A549 (cell line): ENCODE measurements at regions not wholly inside any gene's neighbourhood (a gene's known extent, or its start where the extent isn't known, plus 50 kb on each side); places are given as distances from the start of the nearest gene placed in this dataset.

ENCODE experiments used
- ATAC-seq, 2 experiments: fragments of 200-7000 bp in 1 of 2; fragments of >200 bp in 1 of 2; cut with Nextera tagmentation in 1 of 2; cut with Tn5 transposase in 1 of 2; 3 replicates each; pipeline versions ENCODE4 v1.8.0 to v1.9.1; 2018 to 2020; ENCODE audit warnings: mild to moderate bottlenecking in 1 of 2, moderate library complexity in 1 of 2
- CTCF ChIA-PET: fragments of 300-600 bp; sonication (Branson Sonifier 250); formaldehyde crosslinking; extraction: SDS; loops from one replicate; lab custom pipeline; 2021; ENCODE audit warnings: antibody characterized with exemption, inconsistent platforms; lab: Yijun Ruan, JAX
- POLR2A ChIA-PET: fragments of 350-600 bp; formaldehyde crosslinking; extraction: SDS; loops from one replicate; lab custom pipeline; 2021; ENCODE audit warnings: antibody characterized with exemption, inconsistent platforms; lab: Yijun Ruan, JAX
- DNase-seq, 2 experiments: peaks; one replicate each; pipeline versions ENCODE4 v3.0.0 to v3.0.0-alpha.2; 2011 to 2016; ENCODE audit warnings: low read depth in 1 of 2, low spot score in 1 of 2
- FAIRE-seq: peaks from 2 replicates; lab custom pipeline; 2011; peaks lifted over from hg19 to GRCh38; lab: Jason Lieb, UNC
- H3K27ac ChIP-seq, 2 experiments: fragments of >200 bp; sonication (Bioruptor Twin); formaldehyde crosslinking; 3 replicates each; pipeline ENCODE4 v1.5.1; 2016 to 2017
- H3K4me1 ChIP-seq: fragments of >200 bp; sonication (Bioruptor Twin); formaldehyde crosslinking; 3 replicates; pipeline ENCODE4 v1.6.1; 2016
- H3K4me2 ChIP-seq: fragments of >200 bp; sonication (Bioruptor Twin); formaldehyde crosslinking; 3 replicates; pipeline ENCODE4 v1.6.1; 2016
- H3K4me3 ChIP-seq: fragments of >200 bp; sonication (Bioruptor Twin); formaldehyde crosslinking; 3 replicates; pipeline ENCODE4 v1.5.1; 2016
- H3K9me3 ChIP-seq: fragments of >200 bp; sonication (Bioruptor Twin); formaldehyde crosslinking; 3 replicates; pipeline ENCODE4 v1.6.1; 2016
- BHLHE40 ChIP-seq: IDR thresholded peaks from 2 replicates; pipeline ENCODE4 v1.6.1; 2012; ENCODE audit warnings: low read depth, low read length, inconsistent platforms
- CBX8 ChIP-seq: fragments of 200-600 bp; sonication (generic); IDR thresholded peaks from 2 replicates; pipeline ENCODE4 v1.6.1; 2016
- CEBPB ChIP-seq, 2 experiments: fragments of >200 bp in 1 of 2; sonication (Bioruptor Twin) in 1 of 2; formaldehyde crosslinking in 1 of 2; IDR thresholded peaks; 2 replicates each; pipeline ENCODE4 v1.6.1; 2012 to 2016
- CHD2 ChIP-seq: fragments of 150-350 bp; IDR thresholded peaks from 2 replicates; pipeline ENCODE4 v1.6.1; 2014; ENCODE audit warnings: low read length; ENCODE audit not compliant: partially characterized antibody
- CHD4 ChIP-seq: fragments of 200-600 bp; sonication (generic); IDR thresholded peaks from 2 replicates; pipeline ENCODE4 v1.6.1; 2016; ENCODE audit warnings: antibody characterized with exemption, mild to moderate bottlenecking, borderline replicate concordance
- EHF ChIP-seq: fragments of 250-450 bp; sonication (Bioruptor Pico); IDR thresholded peaks from 2 replicates; pipeline ENCODE4 v1.5.0; 2020; ENCODE audit warnings: mild to moderate bottlenecking
- FOSB ChIP-seq: fragments of 250-450 bp; sonication (Bioruptor Pico); IDR thresholded peaks from 2 replicates; pipeline ENCODE4 v1.5.0; 2020; ENCODE audit warnings: mild to moderate bottlenecking, moderate library complexity
- FOXS1 ChIP-seq: fragments of 250-450 bp; sonication (Bioruptor Pico); IDR thresholded peaks from 2 replicates; pipeline ENCODE4 v1.5.0; 2020; ENCODE audit warnings: mild to moderate bottlenecking, moderate library complexity
- HOXB13 ChIP-seq: fragments of 250-450 bp; sonication (Bioruptor Pico); IDR thresholded peaks from 2 replicates; pipeline ENCODE4 v1.5.0; 2020; ENCODE audit warnings: low read depth, mild to moderate bottlenecking, moderate library complexity
- JUN ChIP-seq, 2 experiments: fragments of >200 bp; sonication (Bioruptor Twin); formaldehyde crosslinking; IDR thresholded peaks; 2 replicates in 1 of 2; 3 replicates in 1 of 2; pipeline ENCODE4 v1.6.1; 2016 to 2017
- KDM5A ChIP-seq: fragments of 200-600 bp; sonication (generic); IDR thresholded peaks from 2 replicates; pipeline ENCODE4 v1.6.1; 2016; ENCODE audit warnings: antibody characterized with exemption, mild to moderate bottlenecking
- MAZ ChIP-seq: fragments of 150-350 bp; IDR thresholded peaks from 2 replicates; pipeline ENCODE4 v1.6.1; 2014; ENCODE audit warnings: antibody characterized with exemption, low read depth, low read length, borderline replicate concordance
- MYC ChIP-seq: IDR thresholded peaks from 2 replicates; pipeline ENCODE4 v1.6.1; 2012; ENCODE audit warnings: mild to moderate bottlenecking, inconsistent platforms, low read length, improper control_type of control experiment, borderline replicate concordance
- RAD21 ChIP-seq, 2 experiments: fragments of >200 bp in 1 of 2; sonication (Bioruptor Twin) in 1 of 2; formaldehyde crosslinking in 1 of 2; IDR thresholded peaks in 1 of 2; conservative IDR thresholded peaks in 1 of 2; 2 replicates in 1 of 2; 3 replicates in 1 of 2; pipeline ENCODE4 v1.6.1; 2012 to 2018; ENCODE audit warnings: inconsistent platforms in 1 of 2
- RNF2 ChIP-seq: fragments of 200-600 bp; sonication (generic); IDR thresholded peaks from 2 replicates; pipeline ENCODE4 v1.6.1; 2016; ENCODE audit warnings: low read depth, mild to moderate bottlenecking, antibody characterized with exemption, moderate library complexity, borderline replicate concordance
- SMC3 ChIP-seq: fragments of >200 bp; sonication (Bioruptor Twin); formaldehyde crosslinking; IDR thresholded peaks from 3 replicates; pipeline ENCODE4 v1.6.1; 2018; ENCODE audit warnings: inconsistent platforms
- SREBF2 ChIP-seq: fragments of 450-650 bp; IDR thresholded peaks from 2 replicates; pipeline ENCODE4 v1.6.1; 2014; ENCODE audit warnings: mild to moderate bottlenecking, moderate library complexity
- TFCP2L1 ChIP-seq: fragments of 250-450 bp; sonication (Bioruptor Pico); IDR thresholded peaks from 2 replicates; pipeline ENCODE4 v1.5.0; 2021; ENCODE audit warnings: mild to moderate bottlenecking
- TP53 ChIP-seq: fragments of 250-450 bp; sonication (Bioruptor Pico); IDR thresholded peaks from 2 replicates; pipeline ENCODE4 v1.5.0; 2021; ENCODE audit warnings: mild to moderate bottlenecking, moderate library complexity
- ZSCAN20 ChIP-seq: fragments of 250-450 bp; sonication (Bioruptor Pico); IDR thresholded peaks from 2 replicates; pipeline ENCODE4 v1.8.0; 2022; ENCODE audit warnings: mild to moderate bottlenecking, moderate library complexity
- WGBS: methylation state at CpG from one replicate; pipeline ENCODE4 v1.1.6; 2017; ENCODE audit errors: missing lambda C conversion rate; 5-methylcytosine and 5-hydroxymethylcytosine counted together
- TF ChIP-seq, protein P1 (sequence below): fragments of 150-350 bp; IDR thresholded peaks from 2 replicates; pipeline ENCODE4 v1.6.1; 2014; ENCODE audit warnings: low read depth, mild to moderate bottlenecking, low read length
- TF ChIP-seq, protein P2 (sequence below): fragments of >200 bp; sonication (Bioruptor Twin); formaldehyde crosslinking; IDR thresholded peaks from 2 replicates; pipeline ENCODE4 v1.6.1; 2016
- TF ChIP-seq, protein P3 (sequence below): fragments of >200 bp; sonication (Bioruptor Twin); formaldehyde crosslinking; IDR thresholded peaks from 3 replicates; pipeline ENCODE4 v1.5.1; 2016

- no peak for ATAC-seq
- no peak overlapping the region for H3K4me2 ChIP-seq
- H3K4me3 ChIP-seq, result no peak overlapping the region
- FAIRE-seq, result no peak
- TF ChIP-seq JUN (IDR thresholded peaks at IDR 0.05) (no peak), RNF2 (no peak), MAZ (no peak), MYC (no peak), ZSCAN20 (CRISPR knock-in tag) (no peak), TP53 (CRISPR knock-in tag) (no peak), TFCP2L1 (CRISPR knock-in tag) (no peak), CBX8 (no peak), CHD4 (no peak), FOSB (no peak), FOXS1 (CRISPR knock-in tag) (no peak), EHF (no peak), RAD21 (conservative IDR thresholded peaks at IDR 0.05 in 1 of 2, IDR thresholded peaks at IDR 0.05 in 1 of 2) (no peak), KDM5A (no peak), BHLHE40 (no peak)
- TF ChIP-seq, protein P1, sequence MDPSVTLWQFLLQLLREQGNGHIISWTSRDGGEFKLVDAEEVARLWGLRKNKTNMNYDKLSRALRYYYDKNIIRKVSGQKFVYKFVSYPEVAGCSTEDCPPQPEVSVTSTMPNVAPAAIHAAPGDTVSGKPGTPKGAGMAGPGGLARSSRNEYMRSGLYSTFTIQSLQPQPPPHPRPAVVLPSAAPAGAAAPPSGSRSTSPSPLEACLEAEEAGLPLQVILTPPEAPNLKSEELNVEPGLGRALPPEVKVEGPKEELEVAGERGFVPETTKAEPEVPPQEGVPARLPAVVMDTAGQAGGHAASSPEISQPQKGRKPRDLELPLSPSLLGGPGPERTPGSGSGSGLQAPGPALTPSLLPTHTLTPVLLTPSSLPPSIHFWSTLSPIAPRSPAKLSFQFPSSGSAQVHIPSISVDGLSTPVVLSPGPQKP, result no peak
- DNase-seq, result no peak
- CTCF ChIA-PET, result interaction anchor here (2.8 kb wide), 1 partner anchor 294 kb away, joined by 7 read pairs; no protein-coding TSS in a partner anchor
- no peak overlapping the region for H3K27ac ChIP-seq
- peaks cover 3% of the 10 kb centered on the region; the same call in 2 of the 3 replicates for H3K4me1 ChIP-seq
- POLR2A ChIA-PET, result no interaction called here
- WGBS, result 79% methylated on average over 3 of the region's 3 CpGs
- peaks cover 3% of the 10 kb centered on the region; the same call in 1 of the 3 replicates for H3K9me3 ChIP-seq
These were observed 149.2 kb upstream of the ANKH start for GRCh38 chr5:15020736-15021135.

DNA sequence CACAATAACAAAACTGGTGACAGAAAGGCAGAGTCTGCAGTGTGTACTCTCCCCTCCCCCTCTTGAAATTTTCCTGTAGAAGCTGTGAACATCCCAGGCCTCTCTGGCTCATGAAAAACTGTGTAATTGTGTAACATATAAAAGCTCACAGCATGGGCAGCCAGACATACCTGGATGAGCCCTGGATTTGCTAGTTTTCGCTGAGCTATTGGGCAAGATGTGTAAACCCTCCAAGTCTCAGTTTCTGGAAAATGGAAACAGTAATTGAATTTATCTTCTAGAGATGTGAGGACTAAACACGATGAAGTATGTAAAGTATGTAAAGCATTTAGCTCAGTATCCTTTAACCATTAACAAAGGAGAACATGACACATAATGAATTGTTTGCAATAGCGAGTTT, 143.2 kb upstream of the ANKH start:
- POLR2A ChIA-PET, result no interaction called here
- TF ChIP-seq TFCP2L1 (CRISPR knock-in tag) (no peak), CEBPB (IDR thresholded peaks at IDR 0.05) (peak; percentile 32 to 66; a peak in 3 of 4 replicates), EHF (no peak), SREBF2 (no peak), FOXS1 (CRISPR knock-in tag) (no peak)
- TF ChIP-seq, protein P2, sequence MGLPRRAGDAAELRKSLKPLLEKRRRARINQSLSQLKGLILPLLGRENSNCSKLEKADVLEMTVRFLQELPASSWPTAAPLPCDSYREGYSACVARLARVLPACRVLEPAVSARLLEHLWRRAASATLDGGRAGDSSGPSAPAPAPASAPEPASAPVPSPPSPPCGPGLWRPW, result no peak
- H3K4me3 ChIP-seq, result no peak overlapping the region
- CTCF ChIA-PET, result interaction anchor here (0.6 to 6.9 kb wide), 18 partner anchors 9 to 613 kb away, joined by 3 to 103 read pairs (median 4); no protein-coding TSS in a partner anchor
- peaks cover 3% of the 10 kb centered on the region; the same call in 1 of the 3 replicates for H3K9me3 ChIP-seq
- FAIRE-seq, result no peak
- 3% methylated on average over 3 of the region's 3 CpGs for WGBS
- H3K27ac ChIP-seq, result peak overlapping the region; percentile 39 to 77; a peak in 4 of 6 replicates
- H3K4me2 ChIP-seq, result peak overlapping the region; percentile 63
- DNase-seq, result peak in 1 of 2 experiments; percentile 34
- H3K4me1 ChIP-seq, result peaks cover 39% of the 10 kb centered on the region
- ATAC-seq, result peak; percentile 54 to 57; a peak in 5 of 6 replicates

- ChIA-PET CTCF (interaction anchor here (0.7 to 6.9 kb wide), 28 partner anchors 8 to 346 kb away, joined by 3 to 103 read pairs (median 4); no protein-coding TSS in a partner anchor), POLR2A (no interaction called here)
- ATAC-seq, result peak; percentile 85 to 89
- H3K27ac ChIP-seq, result peak overlapping the region; percentile 39 to 73; a peak in 5 of 6 replicates
- DNase-seq, result peak; percentile 42 to 76
- TF ChIP-seq HOXB13 (CRISPR knock-in tag), result no peak
- peak; percentile 80 for TF ChIP-seq SMC3
- TF ChIP-seq RAD21 (conservative IDR thresholded peaks at IDR 0.05 in 1 of 2, IDR thresholded peaks at IDR 0.05 in 1 of 2), result peak; percentile 89
- TF ChIP-seq, protein P3, sequence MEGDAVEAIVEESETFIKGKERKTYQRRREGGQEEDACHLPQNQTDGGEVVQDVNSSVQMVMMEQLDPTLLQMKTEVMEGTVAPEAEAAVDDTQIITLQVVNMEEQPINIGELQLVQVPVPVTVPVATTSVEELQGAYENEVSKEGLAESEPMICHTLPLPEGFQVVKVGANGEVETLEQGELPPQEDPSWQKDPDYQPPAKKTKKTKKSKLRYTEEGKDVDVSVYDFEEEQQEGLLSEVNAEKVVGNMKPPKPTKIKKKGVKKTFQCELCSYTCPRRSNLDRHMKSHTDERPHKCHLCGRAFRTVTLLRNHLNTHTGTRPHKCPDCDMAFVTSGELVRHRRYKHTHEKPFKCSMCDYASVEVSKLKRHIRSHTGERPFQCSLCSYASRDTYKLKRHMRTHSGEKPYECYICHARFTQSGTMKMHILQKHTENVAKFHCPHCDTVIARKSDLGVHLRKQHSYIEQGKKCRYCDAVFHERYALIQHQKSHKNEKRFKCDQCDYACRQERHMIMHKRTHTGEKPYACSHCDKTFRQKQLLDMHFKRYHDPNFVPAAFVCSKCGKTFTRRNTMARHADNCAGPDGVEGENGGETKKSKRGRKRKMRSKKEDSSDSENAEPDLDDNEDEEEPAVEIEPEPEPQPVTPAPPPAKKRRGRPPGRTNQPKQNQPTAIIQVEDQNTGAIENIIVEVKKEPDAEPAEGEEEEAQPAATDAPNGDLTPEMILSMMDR, result peak; percentile 82
- TF ChIP-seq MAZ, result no peak
- no peak for TF ChIP-seq CHD2
- H3K4me2 ChIP-seq, result peak overlapping the region; percentile 63
- H3K4me1 ChIP-seq, result peaks cover 46% of the 10 kb centered on the region
- no peak overlapping the region for H3K4me3 ChIP-seq
- no peak for FAIRE-seq
- H3K9me3 ChIP-seq, result peaks cover 3% of the 10 kb centered on the region; the same call in 1 of the 3 replicates
- 35% methylated on average over 3 of the region's 3 CpGs for WGBS
These were observed 142.3 kb upstream of the ANKH start for GRCh38 chr5:15013654-15014463.
